ENCODE measurements at regions not wholly inside any gene's neighbourhood (a gene's known extent, or its start where the extent isn't known, plus 50 kb on each side); places are given as distances from the start of the nearest gene placed in this dataset.
A peak's percentile ranks its signal among the peaks of the same experiment; 100 is the strongest.

- CTCF ChIA-PET, result interaction anchor here (1.0 to 1.2 kb wide), 2 partner anchors 58 to 95 kb away, joined by 3 to 7 read pairs; no protein-coding TSS in a partner anchor
- no peak for TF ChIP-seq CTCF (conservative IDR thresholded peaks at IDR 0.05; ENCODE audit: low read depth, low read length)
- BruUV-seq (replicated peaks), result no TSS peak
- H3K4me3 ChIP-seq (ENCODE audit: low read length), result no peak overlapping the region
- peak overlapping the region; percentile 17; the same call in 1 of the 2 replicates for H3K9ac ChIP-seq (ENCODE audit: low read length)
- H3K27ac ChIP-seq (ENCODE audit: low read length), result peak overlapping the region; percentile 93
- peaks cover 16% of the 10 kb centered on the region for H3F3A ChIP-seq (ENCODE audit: low read length, unreplicated experiment)
- no peaks in the 10 kb centered on the region for H3K9me2 ChIP-seq (replicated peaks; ENCODE audit: low read length)
- H4K20me1 ChIP-seq (ENCODE audit: low read length), result no peaks in the 10 kb centered on the region
- DNase-seq (no peak), ATAC-seq (no peak)
- peak overlapping the region; percentile 37 for H3K4me2 ChIP-seq (ENCODE audit: low read length)
- peaks cover 16% of the 10 kb centered on the region for H3K9me3 ChIP-seq (ENCODE audit: low read length)
- POLR2A ChIA-PET (ENCODE audit: unreplicated experiment), result interaction anchor here (0.5 to 1.4 kb wide), 2 partner anchors 24 to 95 kb away, joined by 6 to 28 read pairs; no protein-coding TSS in a partner anchor
- peaks cover 11% of the 10 kb centered on the region; the same call in 1 of the 2 replicates for H3K36me3 ChIP-seq (ENCODE audit: low read depth, low read length)
- no peaks in the 10 kb centered on the region for H3K79me2 ChIP-seq (ENCODE audit: low read length)
- H2AFZ ChIP-seq (ENCODE audit: low read length), result 0 out of 2 replicates have a peak overlapping the region, but pooled peaks have one; percentile 2
- peaks cover 41% of the 10 kb centered on the region for H3K4me1 ChIP-seq (ENCODE audit: insufficient read depth, low read length)
- H3K27me3 ChIP-seq (ENCODE audit: low read length), result no peaks in the 10 kb centered on the region
- intact Hi-C loops (cut with micrococcal nuclease), result loop anchor here (1.0 to 10.0 kb wide), 8 partner anchors 8 to 605 kb away; no protein-coding TSS in a partner anchor
Measured at GRCh38 chr11:106399624-106400023, 322.2 kb downstream of the AASDHPPT start.

GRCh38 chr11:106400949-106401570 lies 323.6 kb downstream of the AASDHPPT start:
- H3K9me2 ChIP-seq (replicated peaks; ENCODE audit: low read length), result no peaks in the 10 kb centered on the region
- CTCF ChIA-PET, result no interaction called here
- no peak for ATAC-seq
- H3K4me3 ChIP-seq (ENCODE audit: low read length), result no peak overlapping the region
- H3K9me3 ChIP-seq (ENCODE audit: low read length), result peaks cover 8% of the 10 kb centered on the region
- POLR2A ChIA-PET (ENCODE audit: unreplicated experiment), result no interaction called here
- H3F3A ChIP-seq (ENCODE audit: low read length, unreplicated experiment), result peaks cover 16% of the 10 kb centered on the region
- no peaks in the 10 kb centered on the region for H3K79me2 ChIP-seq (ENCODE audit: low read length)
- peaks cover 41% of the 10 kb centered on the region for H3K4me1 ChIP-seq (ENCODE audit: insufficient read depth, low read length)
- no peaks in the 10 kb centered on the region for H3K27me3 ChIP-seq (ENCODE audit: low read length)
- TF ChIP-seq EZH2 (IDR thresholded peaks at IDR 0.05; ENCODE audit: low read length, unreplicated experiment), result no peak
- no peak for TF ChIP-seq EZH2phosphoT487 (IDR thresholded peaks at IDR 0.05; ENCODE audit: borderline replicate concordance, low read length)
- H3K9ac ChIP-seq (ENCODE audit: low read length), result no peak overlapping the region
- no peak overlapping the region for H3K4me2 ChIP-seq (ENCODE audit: low read length)
- H4K20me1 ChIP-seq (ENCODE audit: low read length), result no peaks in the 10 kb centered on the region
- H3K27ac ChIP-seq (ENCODE audit: low read length), result no peak overlapping the region
- H2AFZ ChIP-seq (ENCODE audit: low read length), result no peak overlapping the region
- H3K36me3 ChIP-seq (ENCODE audit: low read depth, low read length), result peaks cover 7% of the 10 kb centered on the region; the same call in 1 of the 2 replicates
- intact Hi-C loops (cut with micrococcal nuclease), result no loop called here
- DNase-seq, result no peak
- no TSS peak for BruUV-seq (replicated peaks)

GRCh38 chr11:106403751-106404150 lies 326.3 kb downstream of the AASDHPPT start:
- H3K4me3 ChIP-seq (ENCODE audit: low read length), result no peak overlapping the region
- no peaks in the 10 kb centered on the region for H3K36me3 ChIP-seq (ENCODE audit: low read depth, low read length)
- no TSS peak for BruUV-seq (replicated peaks)
- TF ChIP-seq EZH2 (IDR thresholded peaks at IDR 0.05; ENCODE audit: low read length, unreplicated experiment) (no peak), EZH2phosphoT487 (IDR thresholded peaks at IDR 0.05; ENCODE audit: borderline replicate concordance, low read length) (no peak), CTCF (conservative IDR thresholded peaks at IDR 0.05; ENCODE audit: low read depth, low read length) (no peak)
- H3F3A ChIP-seq (ENCODE audit: low read length, unreplicated experiment), result peaks cover 8% of the 10 kb centered on the region
- no peaks in the 10 kb centered on the region for H3K27me3 ChIP-seq (ENCODE audit: low read length)
- no peaks in the 10 kb centered on the region for H3K79me2 ChIP-seq (ENCODE audit: low read length)
- intact Hi-C loops (cut with micrococcal nuclease), result no loop called here
- no peak overlapping the region for H3K9ac ChIP-seq (ENCODE audit: low read length)
- no peak for ATAC-seq
- H3K9me2 ChIP-seq (replicated peaks; ENCODE audit: low read length), result no peaks in the 10 kb centered on the region
- peaks cover 24% of the 10 kb centered on the region for H3K4me1 ChIP-seq (ENCODE audit: insufficient read depth, low read length)
- H3K27ac ChIP-seq (ENCODE audit: low read length), result no peak overlapping the region
- no peak overlapping the region for H3K4me2 ChIP-seq (ENCODE audit: low read length)
- no peaks in the 10 kb centered on the region for H4K20me1 ChIP-seq (ENCODE audit: low read length)
- no peaks in the 10 kb centered on the region for H3K9me3 ChIP-seq (ENCODE audit: low read length)
- H2AFZ ChIP-seq (ENCODE audit: low read length), result no peak overlapping the region
- ChIA-PET POLR2A (ENCODE audit: unreplicated experiment) (no interaction called here), CTCF (no interaction called here)
- DNase-seq, result no peak

All from PC-3 (cell line).